ENCODE measurements at regions not wholly inside any gene's neighbourhood (a gene's known extent, or its start where the extent isn't known, plus 50 kb on each side); places are given as distances from the start of the nearest gene placed in this dataset.

GRCh38 chr18:41347057-41347456, 608.0 kb upstream of the PIK3C3 start:
- no peaks in the 10 kb centered on the region for H3K27me3 Mint-ChIP-seq (ENCODE audit: insufficient read depth, unreplicated experiment)
- CTCF ChIA-PET = no interaction called here

GRCh38 chr18:41343808-41344207, 611.2 kb upstream of the PIK3C3 start:
- no peak overlapping the region for H3K4me3 Mint-ChIP-seq (ENCODE audit: unreplicated experiment)
- H3K4me1 ChIP-seq = no peaks in the 10 kb centered on the region
- H3K36me3 Mint-ChIP-seq (ENCODE audit: insufficient read depth, unreplicated experiment) = no peaks in the 10 kb centered on the region
- no peak overlapping the region for H3K27ac Mint-ChIP-seq (ENCODE audit: unreplicated experiment)
- no peak overlapping the region for H3K4me3 ChIP-seq (ENCODE audit: low read depth, low read length)
- no peaks in the 10 kb centered on the region for H3K27me3 Mint-ChIP-seq (ENCODE audit: insufficient read depth, unreplicated experiment)
- no peaks in the 10 kb centered on the region for H3K4me1 Mint-ChIP-seq (ENCODE audit: low read depth, unreplicated experiment)
- no peak for TF ChIP-seq CTCF (IDR thresholded peaks at IDR 0.05; ENCODE audit: insufficient read depth in 1 of 2, low read depth in 1 of 2, low read length in 1 of 2, severe bottlenecking in 1 of 2, unreplicated experiment in 1 of 2)
- no peaks in the 10 kb centered on the region for H3K27me3 ChIP-seq (replicated peaks; ENCODE audit: control insufficient read depth, insufficient read depth, low read length)
- no peaks in the 10 kb centered on the region for H3K9me3 Mint-ChIP-seq (ENCODE audit: unreplicated experiment)
- no TSS peak for BruUV-seq (replicated peaks)
- H3K36me3 ChIP-seq (ENCODE audit: control insufficient read depth, insufficient read depth, low read length) = no peaks in the 10 kb centered on the region
- no peak for DNase-seq
- intact Hi-C loops (cut with micrococcal nuclease; ENCODE audit: unreplicated experiment) = no loop called here
- ChIA-PET CTCF (no interaction called here), POLR2A (no interaction called here)
- no peaks in the 10 kb centered on the region for H3K9me3 ChIP-seq

More at GRCh38 chr18:41347057-41347456, 608.0 kb upstream of the PIK3C3 start:
- H3K36me3 ChIP-seq (ENCODE audit: control insufficient read depth, insufficient read depth, low read length) = no peaks in the 10 kb centered on the region
- no peak for TF ChIP-seq CTCF (IDR thresholded peaks at IDR 0.05; ENCODE audit: insufficient read depth in 1 of 2, low read depth in 1 of 2, low read length in 1 of 2, severe bottlenecking in 1 of 2, unreplicated experiment in 1 of 2)
- H3K9me3 Mint-ChIP-seq (ENCODE audit: unreplicated experiment) = no peaks in the 10 kb centered on the region
- no peaks in the 10 kb centered on the region for H3K27me3 ChIP-seq (replicated peaks; ENCODE audit: control insufficient read depth, insufficient read depth, low read length)
- H3K4me3 Mint-ChIP-seq (ENCODE audit: unreplicated experiment) = no peak overlapping the region
- H3K4me3 ChIP-seq (ENCODE audit: low read depth, low read length) = no peak overlapping the region
- POLR2A ChIA-PET = no interaction called here
- intact Hi-C loops (cut with micrococcal nuclease; ENCODE audit: unreplicated experiment) = no loop called here
- no peaks in the 10 kb centered on the region for H3K4me1 Mint-ChIP-seq (ENCODE audit: low read depth, unreplicated experiment)
- H3K36me3 Mint-ChIP-seq (ENCODE audit: insufficient read depth, unreplicated experiment) = no peaks in the 10 kb centered on the region
- H3K9me3 ChIP-seq = no peaks in the 10 kb centered on the region
- H3K4me1 ChIP-seq = no peaks in the 10 kb centered on the region
- H3K27ac Mint-ChIP-seq (ENCODE audit: unreplicated experiment) = no peak overlapping the region
- BruUV-seq (replicated peaks) = no TSS peak
- no peak for DNase-seq

GRCh38 chr18:41338341-41338740, 616.7 kb upstream of the PIK3C3 start:
- Mint-ChIP-seq H3K4me1 (ENCODE audit: low read depth, unreplicated experiment) (no peaks in the 10 kb centered on the region), H3K4me3 (ENCODE audit: unreplicated experiment) (no peak overlapping the region), H3K9me3 (ENCODE audit: unreplicated experiment) (no peaks in the 10 kb centered on the region), H3K27ac (ENCODE audit: unreplicated experiment) (no peak overlapping the region), H3K27me3 (ENCODE audit: insufficient read depth, unreplicated experiment) (no peaks in the 10 kb centered on the region), H3K36me3 (ENCODE audit: insufficient read depth, unreplicated experiment) (no peaks in the 10 kb centered on the region)
- Histone ChIP-seq H3K9me3 (no peaks in the 10 kb centered on the region), H3K4me3 (ENCODE audit: low read depth, low read length) (no peak overlapping the region), H3K36me3 (ENCODE audit: control insufficient read depth, insufficient read depth, low read length) (no peaks in the 10 kb centered on the region), H3K27me3 (replicated peaks; ENCODE audit: control insufficient read depth, insufficient read depth, low read length) (no peaks in the 10 kb centered on the region), H3K4me1 (no peaks in the 10 kb centered on the region)
- POLR2A ChIA-PET = no interaction called here
- BruUV-seq (replicated peaks) = no TSS peak
- CTCF ChIA-PET = no interaction called here
- no peak for DNase-seq
- intact Hi-C loops (cut with micrococcal nuclease; ENCODE audit: unreplicated experiment) = no loop called here
- TF ChIP-seq CTCF (IDR thresholded peaks at IDR 0.05; ENCODE audit: insufficient read depth in 1 of 2, low read depth in 1 of 2, low read length in 1 of 2, severe bottlenecking in 1 of 2, unreplicated experiment in 1 of 2) = no peak

All from Caco-2 (cell line).